Activated naive CD4-positive, alpha-beta T cell treated with anti-CD3 and anti-CD28 coated beads, Interleukin-2, amount 50 U/mL, for 24 hours (primary cell): ENCODE measurements at regions not wholly inside any gene's neighbourhood (a gene's known extent, or its start where the extent isn't known, plus 50 kb on each side); places are given as distances from the start of the nearest gene placed in this dataset.
"Not testable (repeated sequence)": the region's sequence is repeated elsewhere in the genome, so short reads cannot be mapped to it uniquely, and the experiment has no call there.

Experiments used
- H3K27ac Mint-ChIP-seq: one replicate; pipeline ENCODE4 v1.8.0; 2021; ENCODE audit warnings: mild to moderate bottlenecking, mixed read lengths
- H3K27me3 Mint-ChIP-seq: one replicate; pipeline ENCODE4 v1.8.0; 2021; ENCODE audit warnings: mixed read lengths
- H3K36me3 Mint-ChIP-seq: one replicate; pipeline ENCODE4 v1.8.0; 2021; ENCODE audit warnings: mixed read lengths
- H3K4me1 Mint-ChIP-seq: one replicate; pipeline ENCODE4 v1.8.0; 2021; ENCODE audit warnings: mixed read lengths
- H3K4me3 Mint-ChIP-seq: one replicate; pipeline ENCODE4 v1.8.0; 2021; ENCODE audit warnings: mild to moderate bottlenecking, mixed read lengths
- H3K9me3 Mint-ChIP-seq: one replicate; pipeline ENCODE4 v1.8.0; 2021; ENCODE audit warnings: mixed read lengths

DNA sequence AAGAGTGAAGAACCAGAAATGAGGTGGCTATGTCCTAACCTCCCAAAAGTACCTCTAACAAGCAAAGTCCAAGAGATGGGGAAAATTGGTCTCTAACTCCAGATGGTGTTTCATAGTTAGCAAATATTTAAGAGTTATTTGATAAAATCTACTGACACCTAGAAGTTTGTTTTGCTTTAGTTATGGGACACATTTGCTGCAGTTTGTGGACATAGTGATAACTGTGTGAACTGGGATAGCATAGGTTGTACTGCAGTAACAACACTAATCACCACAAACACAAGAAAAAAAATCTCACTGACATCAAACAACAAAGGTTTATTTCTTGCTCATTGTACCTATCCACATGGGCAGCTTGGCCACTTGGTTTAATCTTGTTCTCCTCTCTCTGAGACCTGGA lies 965.0 kb upstream of the SPRY2 start:
- no peaks in the 10 kb centered on the region for H3K36me3 Mint-ChIP-seq
- H3K27me3 Mint-ChIP-seq, result no peaks in the 10 kb centered on the region
- H3K4me1 Mint-ChIP-seq, result no peaks in the 10 kb centered on the region
- H3K4me3 Mint-ChIP-seq, result no peak overlapping the region
- H3K9me3 Mint-ChIP-seq, result peaks cover 6% of the 10 kb centered on the region
- no peak overlapping the region for H3K27ac Mint-ChIP-seq

DNA sequence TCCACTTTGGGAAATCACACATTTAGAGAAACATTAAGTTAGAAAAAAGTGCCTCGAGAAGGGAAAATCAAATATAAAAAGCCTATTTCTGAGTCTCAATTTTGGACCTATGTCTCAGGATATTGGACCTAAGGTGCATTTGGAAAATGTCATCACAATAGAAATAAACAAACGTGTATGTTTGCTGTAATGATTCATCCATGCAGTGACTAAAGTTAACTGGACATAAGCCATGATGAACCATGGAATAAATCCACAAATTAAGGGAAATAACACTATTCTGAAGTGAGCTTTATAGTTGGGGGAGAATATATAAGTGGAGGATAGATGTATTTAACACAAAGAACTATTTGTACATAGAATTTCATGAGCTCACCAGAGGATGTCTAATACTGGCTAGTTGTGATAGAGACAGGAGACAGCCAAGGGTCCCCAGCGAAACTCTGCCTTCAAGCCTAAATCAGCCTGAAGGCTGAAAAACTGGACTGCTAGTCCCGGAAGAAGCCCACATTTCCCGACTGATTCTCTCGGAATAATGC lies 963.3 kb upstream of the SPRY2 start:
- Mint-ChIP-seq H3K4me1 (no peaks in the 10 kb centered on the region), H3K27ac (no peak overlapping the region), H3K4me3 (no peak overlapping the region), H3K9me3 (peaks cover 6% of the 10 kb centered on the region), H3K36me3 (no peaks in the 10 kb centered on the region), H3K27me3 (no peaks in the 10 kb centered on the region)

DNA sequence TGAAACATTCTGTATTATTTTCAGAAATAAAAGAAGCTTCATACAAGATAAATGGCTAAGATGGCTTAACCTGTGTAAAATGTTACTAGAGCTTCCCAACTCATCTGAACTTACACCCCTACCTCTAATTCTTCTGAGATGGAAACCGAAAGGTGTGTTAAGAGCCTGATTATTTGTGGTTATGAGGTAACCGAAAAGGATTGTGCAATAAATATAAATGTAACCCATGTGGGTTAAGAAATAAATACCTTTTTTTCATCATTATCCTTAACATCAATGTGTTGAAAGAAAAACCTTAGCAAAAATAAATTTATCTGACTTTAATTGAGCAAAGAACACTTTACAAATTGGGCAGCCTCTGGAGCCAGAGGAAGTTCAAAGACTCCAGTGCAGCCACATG lies 961.8 kb upstream of the SPRY2 start:
- no peak overlapping the region for H3K4me3 Mint-ChIP-seq
- no peak overlapping the region for H3K27ac Mint-ChIP-seq
- H3K9me3 Mint-ChIP-seq, result peaks cover 6% of the 10 kb centered on the region
- H3K4me1 Mint-ChIP-seq, result no peaks in the 10 kb centered on the region
- no peaks in the 10 kb centered on the region for H3K36me3 Mint-ChIP-seq
- H3K27me3 Mint-ChIP-seq, result no peaks in the 10 kb centered on the region

DNA sequence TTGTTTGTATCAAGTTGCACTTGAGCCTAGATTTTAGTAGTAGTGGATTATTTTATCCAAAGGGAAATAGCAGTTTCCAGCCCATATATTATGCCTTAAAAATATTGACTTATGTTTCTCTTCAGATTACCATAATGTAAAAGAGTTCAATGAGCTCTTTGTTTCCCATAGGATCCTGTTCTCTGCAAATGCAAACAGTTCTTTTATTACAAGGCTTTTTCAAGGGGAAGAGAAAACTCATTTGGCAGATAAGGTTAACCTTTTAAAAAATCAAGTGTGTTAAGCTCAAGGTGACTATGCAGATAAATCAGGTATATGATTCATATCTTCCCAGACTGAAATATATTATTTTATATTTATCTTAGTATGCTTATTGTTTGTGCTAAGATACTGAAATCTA lies 961.2 kb upstream of the SPRY2 start:
- Mint-ChIP-seq H3K27ac (no peak overlapping the region), H3K4me3 (no peak overlapping the region), H3K36me3 (no peaks in the 10 kb centered on the region), H3K4me1 (no peaks in the 10 kb centered on the region), H3K27me3 (no peaks in the 10 kb centered on the region), H3K9me3 (peaks cover 6% of the 10 kb centered on the region)

DNA sequence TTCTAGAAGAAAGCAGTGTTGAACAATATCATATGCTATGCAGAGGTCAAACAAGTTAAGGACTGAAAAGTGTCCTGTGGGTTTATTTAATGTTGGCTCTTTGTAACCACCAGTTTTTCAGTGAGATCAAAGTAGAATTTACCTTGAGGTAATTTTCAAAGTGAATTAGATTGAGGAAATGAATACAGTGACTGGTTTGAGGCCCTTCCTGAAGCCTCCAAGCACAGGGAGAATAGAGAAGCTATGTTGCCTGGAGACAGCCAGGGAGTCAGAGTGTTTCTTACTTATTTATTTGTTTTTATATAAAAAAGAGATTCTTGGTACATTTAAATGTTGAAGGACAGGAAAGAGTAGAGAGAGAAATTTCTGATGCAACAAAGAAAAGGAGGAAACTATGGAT lies 954.3 kb upstream of the SPRY2 start:
- no peak overlapping the region for H3K4me3 Mint-ChIP-seq
- H3K9me3 Mint-ChIP-seq, result no peaks in the 10 kb centered on the region
- H3K36me3 Mint-ChIP-seq, result no peaks in the 10 kb centered on the region

DNA sequence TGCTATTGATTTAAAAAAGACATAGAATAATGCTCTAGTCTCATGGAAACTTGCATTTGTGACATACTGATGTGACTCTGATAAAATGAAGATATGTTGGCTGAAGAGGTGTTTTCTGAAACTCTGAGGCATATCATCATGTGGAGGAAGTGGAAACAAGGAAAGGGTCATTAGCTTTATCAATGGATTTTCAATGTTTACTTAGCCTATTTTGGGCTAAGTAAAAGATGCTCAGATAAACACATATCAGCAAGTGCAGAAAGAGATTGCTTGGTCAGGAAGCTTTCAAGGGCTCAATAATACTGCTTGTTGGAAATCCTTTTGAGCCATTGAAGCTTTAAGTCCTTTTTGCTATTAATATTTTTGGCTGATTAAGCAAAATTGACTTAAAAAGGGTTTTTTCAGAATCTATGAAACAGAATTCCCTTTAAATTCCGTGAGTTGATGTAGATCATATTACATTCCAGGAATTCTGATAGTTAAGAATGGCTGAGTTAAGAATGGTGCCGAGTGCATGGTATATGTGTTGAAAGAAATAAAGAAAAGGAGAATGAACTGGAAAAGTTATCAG lies 952.8 kb upstream of the SPRY2 start:
- H3K4me3 Mint-ChIP-seq, result no peak overlapping the region
- H3K9me3 Mint-ChIP-seq, result no peaks in the 10 kb centered on the region
- no peaks in the 10 kb centered on the region for H3K36me3 Mint-ChIP-seq
- no peak overlapping the region for H3K27ac Mint-ChIP-seq
- H3K4me1 Mint-ChIP-seq, result no peaks in the 10 kb centered on the region
- H3K27me3 Mint-ChIP-seq, result no peaks in the 10 kb centered on the region

More for the DNA sequence above, 954.3 kb upstream of the SPRY2 start:
- Mint-ChIP-seq H3K27ac (no peak overlapping the region), H3K4me1 (no peaks in the 10 kb centered on the region), H3K27me3 (no peaks in the 10 kb centered on the region)

DNA sequence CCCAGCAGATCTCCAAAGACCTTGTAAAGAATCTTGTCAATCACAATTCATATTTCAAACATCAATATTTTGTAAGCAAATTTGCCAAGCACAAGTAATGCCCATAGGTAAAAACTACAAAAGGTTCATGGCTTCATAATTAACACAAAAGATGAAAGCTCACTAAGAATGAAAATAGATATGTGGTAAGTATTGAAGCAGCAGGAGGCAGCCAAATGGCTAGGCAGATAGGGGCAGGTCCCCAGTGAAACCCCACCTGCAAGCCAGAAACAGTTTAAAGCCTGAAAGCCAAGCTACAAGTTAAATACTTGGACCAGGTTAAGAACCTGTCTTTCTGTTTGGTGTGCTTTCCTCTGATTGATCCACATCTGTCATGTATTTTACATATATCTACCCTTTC lies 942.6 kb upstream of the SPRY2 start:
- Mint-ChIP-seq H3K27ac (no peak overlapping the region), H3K27me3 (no peaks in the 10 kb centered on the region), H3K9me3 (peaks cover 5% of the 10 kb centered on the region), H3K36me3 (no peaks in the 10 kb centered on the region), H3K4me3 (no peak overlapping the region), H3K4me1 (no peaks in the 10 kb centered on the region)

DNA sequence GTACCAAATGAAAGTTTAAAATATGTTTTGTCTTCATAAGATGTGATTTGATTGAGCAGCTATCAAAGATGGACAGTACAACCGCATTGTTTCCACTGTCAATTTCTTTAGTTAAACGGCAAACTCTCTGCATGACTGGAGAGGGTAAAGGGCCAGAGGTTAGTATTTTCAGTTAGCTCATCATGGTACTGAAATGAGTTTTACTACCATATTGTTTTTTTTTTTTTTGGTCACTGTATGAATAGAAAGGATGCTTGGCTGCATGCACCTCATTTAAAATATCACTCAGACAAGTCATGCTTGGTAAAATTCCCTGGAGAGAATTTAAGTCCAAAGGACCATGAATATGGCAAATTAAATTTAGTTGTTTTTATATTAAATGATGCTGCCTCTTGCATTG lies 942.1 kb upstream of the SPRY2 start:
- no peaks in the 10 kb centered on the region for H3K4me1 Mint-ChIP-seq
- H3K4me3 Mint-ChIP-seq, result no peak overlapping the region
- H3K27me3 Mint-ChIP-seq, result no peaks in the 10 kb centered on the region
- no peak overlapping the region for H3K27ac Mint-ChIP-seq
- H3K36me3 Mint-ChIP-seq, result no peaks in the 10 kb centered on the region
- H3K9me3 Mint-ChIP-seq, result peaks cover 6% of the 10 kb centered on the region

DNA sequence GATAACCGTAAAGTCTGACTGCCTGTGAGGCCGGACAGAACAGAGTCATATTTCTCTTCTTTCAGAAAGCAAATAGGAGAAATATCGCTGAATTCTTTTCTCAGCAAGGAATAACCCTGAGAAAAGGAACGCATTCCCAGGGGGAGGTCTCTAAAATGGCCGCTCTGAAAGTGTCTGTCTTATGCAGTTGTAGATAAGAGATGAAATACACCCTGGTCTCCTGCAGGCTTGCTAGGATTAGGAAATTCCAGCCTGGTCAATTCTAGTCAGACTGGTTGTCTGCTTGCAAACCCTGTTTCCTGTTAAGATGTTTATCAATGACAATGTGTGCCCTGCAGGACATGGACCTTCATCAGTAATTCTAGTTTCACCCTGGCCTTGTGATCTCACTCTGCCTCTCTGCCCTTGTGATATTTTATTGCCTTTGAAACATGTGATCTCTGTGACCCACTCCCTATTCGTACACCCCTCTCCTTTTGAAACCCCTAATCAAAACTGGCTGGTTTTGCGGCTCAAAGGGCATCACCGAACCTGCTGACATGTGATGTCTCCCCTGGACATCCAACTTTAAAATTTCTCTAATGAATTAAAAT lies 934.8 kb upstream of the SPRY2 start:
- Mint-ChIP-seq H3K27me3 (no peaks in the 10 kb centered on the region), H3K9me3 (peaks cover 17% of the 10 kb centered on the region), H3K27ac (no peak overlapping the region), H3K36me3 (no peaks in the 10 kb centered on the region), H3K4me1 (no peaks in the 10 kb centered on the region), H3K4me3 (no peak overlapping the region)

DNA sequence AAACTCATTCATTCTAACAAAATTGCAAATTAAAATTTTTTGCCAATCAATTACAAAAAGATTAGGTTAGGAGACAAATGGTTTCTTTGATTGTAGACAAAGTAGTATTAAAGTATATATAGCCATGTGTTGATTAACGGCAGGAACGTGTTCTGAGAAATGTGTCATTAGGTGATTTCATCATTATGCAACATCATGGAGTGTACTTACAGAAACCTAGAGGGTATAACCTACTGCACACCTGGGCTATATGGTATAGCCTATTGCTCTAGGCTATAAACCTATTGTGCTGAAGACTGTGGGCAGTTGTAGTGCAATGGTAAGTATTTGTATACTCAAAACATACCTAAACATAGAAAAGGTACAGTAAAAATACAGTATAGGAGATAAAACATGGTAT lies 906.8 kb upstream of the SPRY2 start:
- H3K9me3 Mint-ChIP-seq, result no peaks in the 10 kb centered on the region
- H3K4me3 Mint-ChIP-seq, result no peak overlapping the region
- H3K27ac Mint-ChIP-seq, result no peak overlapping the region
- H3K27me3 Mint-ChIP-seq, result no peaks in the 10 kb centered on the region
- no peaks in the 10 kb centered on the region for H3K36me3 Mint-ChIP-seq
- no peaks in the 10 kb centered on the region for H3K4me1 Mint-ChIP-seq

DNA sequence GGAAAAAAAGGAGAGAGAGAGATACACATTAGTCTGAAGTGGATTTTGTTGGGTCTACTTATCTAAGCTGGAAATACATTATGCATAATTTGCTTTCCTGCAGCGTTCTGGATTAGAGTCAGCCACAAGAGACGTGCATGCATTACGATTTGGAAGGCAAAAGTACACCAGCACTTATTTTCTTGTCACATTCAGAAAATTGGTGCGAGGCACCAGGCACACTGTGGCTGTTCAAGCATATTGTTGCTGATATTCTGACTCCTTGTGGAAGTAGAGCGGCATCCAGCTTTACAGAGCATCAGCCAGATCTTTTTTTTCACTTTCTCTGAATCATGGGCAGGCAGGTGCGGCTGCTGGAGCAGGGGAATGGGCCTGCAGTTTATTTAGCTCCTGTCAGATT lies 905.6 kb upstream of the SPRY2 start:
- no peak overlapping the region for H3K4me3 Mint-ChIP-seq
- H3K9me3 Mint-ChIP-seq, result no peaks in the 10 kb centered on the region
- no peak overlapping the region for H3K27ac Mint-ChIP-seq
- no peaks in the 10 kb centered on the region for H3K27me3 Mint-ChIP-seq
- H3K36me3 Mint-ChIP-seq, result no peaks in the 10 kb centered on the region
- H3K4me1 Mint-ChIP-seq, result no peaks in the 10 kb centered on the region

DNA sequence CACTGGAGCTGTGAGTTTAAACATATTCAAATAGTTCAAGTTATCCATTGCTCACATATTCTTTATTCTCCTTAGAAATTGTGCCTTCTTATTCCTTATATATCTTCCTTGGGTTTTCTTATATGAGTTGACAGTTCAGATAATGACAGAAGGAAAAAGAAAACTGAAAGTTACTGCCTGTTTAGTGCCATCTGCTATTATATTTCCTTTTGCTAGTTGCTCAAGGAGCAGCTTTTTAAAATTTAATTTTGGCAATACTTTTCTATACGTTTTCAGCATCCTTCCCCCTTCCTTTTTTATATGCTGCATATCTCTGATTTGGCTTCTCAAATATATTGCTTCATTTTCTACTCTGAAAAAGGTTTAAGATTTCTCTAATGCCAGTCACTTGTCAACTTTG lies 903.1 kb upstream of the SPRY2 start:
- Mint-ChIP-seq H3K36me3 (no peaks in the 10 kb centered on the region), H3K9me3 (peaks cover 6% of the 10 kb centered on the region), H3K27ac (no peak overlapping the region), H3K4me3 (no peak overlapping the region), H3K4me1 (no peaks in the 10 kb centered on the region), H3K27me3 (no peaks in the 10 kb centered on the region)

DNA sequence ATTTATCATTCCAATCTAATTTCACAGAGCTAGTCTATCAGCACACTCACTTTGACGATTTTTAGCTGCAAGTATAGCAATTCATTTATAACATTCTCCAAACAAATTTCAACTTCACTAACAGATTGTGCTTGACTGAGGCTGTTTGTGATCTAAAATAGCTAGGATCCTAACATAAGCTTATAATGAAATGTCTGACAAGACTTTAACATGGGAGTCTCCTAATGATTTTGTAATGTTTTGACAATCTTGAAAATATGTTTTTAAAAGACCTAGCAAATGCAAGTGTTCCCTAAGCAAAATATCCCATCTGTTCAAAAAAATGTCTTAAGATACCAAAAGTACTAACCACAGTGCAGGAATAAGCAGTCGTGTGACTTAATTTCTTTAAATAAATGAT lies 889.5 kb upstream of the SPRY2 start:
- Mint-ChIP-seq H3K27me3 (no peaks in the 10 kb centered on the region), H3K9me3 (no peaks in the 10 kb centered on the region), H3K27ac (no peak overlapping the region), H3K36me3 (no peaks in the 10 kb centered on the region), H3K4me1 (no peaks in the 10 kb centered on the region), H3K4me3 (no peak overlapping the region)

DNA sequence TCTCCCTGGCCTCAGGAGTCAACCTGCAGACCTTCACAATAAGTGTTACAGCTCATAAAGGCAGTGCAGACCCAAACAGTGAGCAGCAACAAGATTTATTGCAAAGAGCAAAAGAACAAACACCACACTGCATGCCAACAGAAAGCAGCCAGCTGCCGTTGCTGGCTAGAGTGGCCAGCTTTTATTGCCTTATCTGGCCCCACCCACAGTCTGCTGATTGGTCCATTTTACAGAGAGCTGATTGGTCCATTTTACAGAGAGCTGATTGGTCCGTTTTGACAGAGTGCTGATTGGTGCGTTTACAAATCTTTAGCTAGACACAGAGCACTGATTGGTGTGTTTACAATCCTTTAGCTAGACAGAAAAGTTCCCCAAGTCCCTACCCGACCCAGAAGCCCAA lies 885.9 kb upstream of the SPRY2 start:
- not testable (repeated sequence) for H3K4me3 Mint-ChIP-seq, H3K36me3 Mint-ChIP-seq, H3K27me3 Mint-ChIP-seq, H3K9me3 Mint-ChIP-seq, H3K27ac Mint-ChIP-seq, H3K4me1 Mint-ChIP-seq

DNA sequence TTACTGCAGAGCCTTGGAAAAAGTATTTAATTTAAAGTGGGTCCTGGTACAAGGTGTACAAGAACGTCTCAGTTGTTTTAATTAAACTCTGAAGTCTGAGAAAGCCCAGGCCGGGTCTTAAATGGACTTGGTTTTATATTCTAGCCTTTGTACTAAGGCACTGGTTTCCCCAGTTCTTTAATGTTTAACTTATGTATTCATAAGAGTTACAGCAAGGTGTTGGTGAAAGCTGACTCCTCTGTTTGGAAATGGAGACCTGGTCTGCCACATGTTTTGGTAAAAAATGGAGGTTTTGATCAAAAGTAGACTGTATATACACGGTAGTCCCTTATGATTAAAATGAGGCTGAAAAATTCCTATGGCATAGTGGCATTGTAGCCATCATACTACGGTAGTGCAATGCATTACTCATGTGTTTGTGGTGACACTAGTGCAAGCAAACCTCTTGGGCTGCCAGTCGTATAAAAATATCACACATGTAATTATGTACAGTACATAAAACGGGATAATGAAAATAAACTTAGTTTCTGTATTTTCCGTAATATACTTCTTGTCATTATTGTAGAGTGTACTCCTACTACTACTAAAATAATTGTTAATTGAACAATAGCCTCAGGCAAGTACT lies 883.4 kb upstream of the SPRY2 start:
- Mint-ChIP-seq H3K27me3 (no peaks in the 10 kb centered on the region), H3K36me3 (no peaks in the 10 kb centered on the region), H3K4me1 (no peaks in the 10 kb centered on the region), H3K9me3 (no peaks in the 10 kb centered on the region), H3K4me3 (no peak overlapping the region), H3K27ac (no peak overlapping the region)

DNA sequence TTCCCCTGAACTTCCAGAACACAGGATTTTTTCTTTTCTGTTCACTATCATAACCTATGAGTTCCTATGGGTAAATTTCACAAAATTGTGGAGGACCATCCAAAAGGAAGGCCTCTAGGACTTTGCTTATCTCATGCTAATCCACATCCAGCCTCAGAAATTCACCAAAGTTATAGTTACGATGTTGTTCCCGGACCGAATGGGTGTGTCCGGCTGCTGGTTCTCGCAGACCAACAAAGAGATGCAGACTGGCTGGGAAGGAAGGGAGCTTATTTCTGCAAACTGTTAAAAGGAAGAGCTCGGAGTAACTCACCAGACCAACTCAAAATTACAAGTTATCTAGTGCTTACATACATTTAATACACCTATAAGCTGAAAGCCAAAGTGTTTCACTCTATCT lies 882.9 kb upstream of the SPRY2 start:
- no peaks in the 10 kb centered on the region for H3K27me3 Mint-ChIP-seq
- no peaks in the 10 kb centered on the region for H3K36me3 Mint-ChIP-seq
- H3K4me3 Mint-ChIP-seq, result no peak overlapping the region
- no peaks in the 10 kb centered on the region for H3K9me3 Mint-ChIP-seq
- no peak overlapping the region for H3K27ac Mint-ChIP-seq
- no peaks in the 10 kb centered on the region for H3K4me1 Mint-ChIP-seq

DNA sequence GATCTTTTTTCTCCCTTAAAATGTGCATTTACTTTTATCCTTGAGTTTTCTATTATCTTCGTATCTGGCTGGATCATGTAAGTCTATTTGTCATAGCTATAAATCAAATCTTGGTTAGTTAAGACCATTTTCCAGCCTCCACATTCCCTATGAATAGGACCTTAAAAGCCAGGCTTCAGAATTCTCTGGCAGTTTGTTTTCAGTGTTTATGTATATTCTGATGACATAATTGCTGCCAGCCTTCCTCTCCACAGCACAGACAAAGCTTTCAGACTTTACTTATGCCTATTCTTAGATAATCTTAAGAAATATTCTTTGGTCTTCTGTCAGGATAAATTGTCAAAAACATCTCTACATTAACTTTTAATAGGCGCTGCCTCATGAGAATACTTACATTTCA lies 870.8 kb upstream of the SPRY2 start:
- Mint-ChIP-seq H3K36me3 (no peaks in the 10 kb centered on the region), H3K4me1 (no peaks in the 10 kb centered on the region), H3K4me3 (no peak overlapping the region), H3K27ac (no peak overlapping the region), H3K9me3 (peaks cover 4% of the 10 kb centered on the region), H3K27me3 (no peaks in the 10 kb centered on the region)
